UCSD-AML1 (cell line): ENCODE measurements at regions not wholly inside any gene's neighbourhood (a gene's known extent, or its start where the extent isn't known, plus 50 kb on each side); places are given as distances from the start of the nearest gene placed in this dataset.
"Not testable (repeated sequence)": the region's sequence is repeated elsewhere in the genome, so short reads cannot be mapped to it uniquely, and the experiment has no call there.

ENCODE experiments used
- DNase-seq: peaks from one replicate; lab custom pipeline; 2025; ENCODE audit not compliant: unreplicated experiment; lab: John Stamatoyannopoulos, UW

GRCh38 chrX:95953564-95953963 lies 731.1 kb upstream of the DIAPH2 start:
- no peak for DNase-seq

GRCh38 chrX:95956745-95957144 lies 727.9 kb upstream of the DIAPH2 start:
- no peak for DNase-seq

- not testable (repeated sequence) for DNase-seq
These were observed 711.1 kb upstream of the DIAPH2 start for GRCh38 chrX:95973456-95974095.

- DNase-seq, result no peak
These were observed 710.6 kb upstream of the DIAPH2 start for GRCh38 chrX:95974096-95974470.

GRCh38 chrX:95974890-95975289 lies 709.8 kb upstream of the DIAPH2 start:
- no peak for DNase-seq

- no peak for DNase-seq
These were observed 689.1 kb upstream of the DIAPH2 start for GRCh38 chrX:95995583-95995982.

- DNase-seq, result no peak
These were observed 688.3 kb upstream of the DIAPH2 start for GRCh38 chrX:95996294-95996693.

DNA sequence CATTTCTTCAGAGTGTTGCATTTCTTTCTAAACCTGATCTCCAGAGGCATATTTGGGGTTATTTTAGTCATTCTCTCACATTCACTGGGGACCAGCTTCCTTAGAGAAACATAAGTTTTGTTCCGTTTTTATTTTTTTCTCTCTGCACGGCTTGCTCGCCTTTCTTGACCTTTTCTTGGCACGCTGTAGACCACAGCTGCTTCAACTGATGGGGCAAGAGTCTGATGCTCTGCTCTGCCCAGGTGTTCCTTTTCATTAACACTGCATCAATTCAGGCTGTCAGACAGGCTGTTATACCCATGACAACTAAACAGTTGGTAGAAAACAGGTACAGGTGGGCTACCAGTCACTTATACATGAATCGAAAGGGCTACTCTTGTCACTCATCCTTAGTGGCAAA lies 682.2 kb upstream of the DIAPH2 start:
- DNase-seq, result no peak

- DNase-seq, result no peak
These were observed 680.3 kb upstream of the DIAPH2 start for GRCh38 chrX:96004386-96004785.

DNA sequence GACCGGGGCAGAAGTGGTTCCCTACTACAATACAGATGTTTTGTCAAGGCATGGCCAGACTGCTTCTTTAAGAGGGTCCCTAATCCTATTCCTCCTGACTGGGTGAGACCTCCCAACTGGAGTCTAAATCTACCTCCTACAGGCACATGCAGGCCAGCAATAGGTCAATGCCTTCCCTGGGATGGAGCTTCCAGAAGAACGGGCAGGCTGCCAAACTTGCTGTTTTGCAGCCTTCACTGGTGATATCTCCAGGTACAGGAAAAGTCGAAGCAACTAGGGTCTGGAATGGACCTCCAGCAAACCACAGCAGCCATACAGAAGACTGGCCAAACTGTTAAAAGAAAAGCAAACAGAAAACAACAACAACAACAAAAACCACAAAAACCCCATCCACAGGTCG lies 678.4 kb upstream of the DIAPH2 start:
- DNase-seq, result no peak

DNA sequence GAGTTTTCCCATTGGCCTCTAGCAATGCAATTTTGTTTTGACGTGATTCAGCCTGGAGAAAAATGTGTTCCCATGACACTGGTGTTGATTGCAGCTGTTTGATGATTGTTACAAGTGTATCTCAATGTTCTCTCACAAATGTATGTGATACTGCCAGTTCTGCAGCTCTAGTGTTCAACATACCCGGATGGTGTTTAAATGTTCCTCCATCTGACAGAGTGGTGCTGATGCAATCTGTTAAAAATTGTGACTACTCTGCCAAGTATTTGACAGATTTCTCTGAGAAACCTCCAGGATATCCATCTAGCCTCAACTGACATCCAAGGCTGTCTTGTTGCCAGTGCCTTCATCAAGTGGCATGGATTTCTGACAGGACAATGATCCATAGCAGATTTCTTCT lies 657.2 kb upstream of the DIAPH2 start:
- DNase-seq, result no peak

- DNase-seq, result no peak
These were observed 632.6 kb upstream of the DIAPH2 start for GRCh38 chrX:96052078-96052477.

GRCh38 chrX:96081891-96082290 lies 602.8 kb upstream of the DIAPH2 start:
- DNase-seq, result no peak

- no peak for DNase-seq
These were observed 590.0 kb upstream of the DIAPH2 start for GRCh38 chrX:96094616-96095015.

DNA sequence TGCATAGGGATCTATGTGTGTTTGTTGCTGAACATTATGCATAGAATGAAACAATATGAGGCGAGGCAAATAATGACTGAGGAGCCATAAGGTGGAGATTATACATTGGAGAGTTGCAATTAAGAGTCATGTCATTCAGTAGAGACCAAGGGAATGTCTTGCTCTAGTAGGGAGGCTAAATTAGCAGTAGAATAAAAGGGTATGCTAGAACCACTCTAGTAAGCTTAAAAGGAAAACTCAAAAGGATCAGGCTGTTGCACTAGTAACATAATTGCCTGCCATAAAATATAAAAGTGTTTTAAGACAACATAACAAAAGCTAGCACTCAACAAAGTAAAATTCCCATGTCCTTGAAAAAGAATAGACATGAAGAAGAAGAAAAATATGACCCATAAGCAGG lies 586.2 kb upstream of the DIAPH2 start:
- no peak for DNase-seq

GRCh38 chrX:96102997-96103396 lies 581.6 kb upstream of the DIAPH2 start:
- DNase-seq, result no peak

DNA sequence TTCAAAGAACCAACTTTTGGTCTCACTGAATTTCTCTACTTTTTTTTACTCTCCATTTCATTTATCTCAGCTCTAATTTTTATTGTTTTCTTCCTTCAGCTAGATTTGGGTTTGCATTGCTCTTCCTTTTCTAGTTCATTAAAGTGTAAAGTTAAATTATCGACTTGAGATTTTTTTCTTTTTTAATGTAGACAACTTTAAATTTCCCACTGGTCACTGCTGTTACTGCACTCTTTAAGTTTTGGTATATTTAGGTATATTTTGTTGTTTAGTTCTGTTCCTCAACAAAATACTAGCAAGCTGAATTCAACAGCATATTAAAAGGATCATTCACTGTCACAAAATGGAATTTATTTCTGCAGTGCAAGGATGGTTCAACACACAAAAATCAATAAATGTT lies 572.0 kb upstream of the DIAPH2 start:
- no peak for DNase-seq

DNA sequence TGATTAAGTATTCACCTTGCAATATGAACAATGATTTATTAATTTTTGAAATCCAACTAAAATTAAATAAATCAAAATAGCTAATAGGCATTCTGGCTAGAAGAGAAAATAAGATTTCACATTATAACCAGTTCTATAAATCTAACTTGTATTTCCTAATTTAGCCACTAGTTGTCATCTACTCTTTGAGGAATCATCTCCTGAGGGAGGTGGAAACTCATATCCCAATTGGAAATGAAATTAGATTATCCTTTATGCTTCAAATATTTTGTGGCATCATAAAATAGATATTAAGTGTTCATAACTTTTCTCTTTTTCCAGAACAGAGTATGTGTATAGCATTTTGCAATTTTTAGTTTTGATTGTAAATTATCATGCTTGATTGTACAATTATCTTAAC lies 558.5 kb upstream of the DIAPH2 start:
- DNase-seq, result no peak

DNA sequence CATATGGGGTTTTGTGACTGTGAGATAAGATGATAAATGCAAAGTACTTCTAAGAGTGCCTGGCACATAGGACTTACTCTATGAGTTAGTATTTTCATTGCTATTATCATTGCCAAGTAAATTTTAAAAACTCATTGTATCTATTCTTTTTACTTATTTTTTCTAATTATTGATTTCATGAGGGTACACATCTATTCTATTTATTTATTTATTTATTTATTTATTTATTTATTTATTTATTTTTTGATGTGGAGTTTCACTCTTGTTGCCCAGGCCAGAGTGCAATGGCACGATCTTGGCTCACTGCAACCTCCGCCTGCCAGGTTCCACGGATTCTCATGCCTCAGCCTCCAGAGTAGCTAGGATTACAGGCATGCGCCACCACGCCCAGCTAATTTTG lies 556.6 kb upstream of the DIAPH2 start:
- DNase-seq, result not testable (repeated sequence)

DNA sequence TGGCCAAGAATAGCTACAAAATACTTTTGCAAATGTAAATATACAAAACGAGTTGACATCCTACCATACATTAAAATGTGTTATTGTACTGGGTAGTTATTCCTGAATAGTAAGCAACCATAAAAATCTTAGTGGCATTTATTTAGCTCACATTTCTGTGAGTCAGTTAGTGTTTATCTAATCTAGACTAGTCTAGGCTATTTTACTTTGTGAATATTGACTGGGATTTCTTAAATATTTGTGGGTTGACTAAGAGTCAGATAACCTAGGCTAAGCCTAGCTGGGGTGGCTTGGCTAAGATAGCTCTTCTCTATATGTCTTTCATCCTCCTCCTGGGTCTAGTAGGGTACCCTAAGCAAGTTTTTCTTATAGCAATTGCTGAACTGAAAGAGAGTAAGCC lies 543.8 kb upstream of the DIAPH2 start:
- no peak for DNase-seq

- DNase-seq, result no peak
These were observed 537.0 kb upstream of the DIAPH2 start for GRCh38 chrX:96147681-96148080.

- DNase-seq, result no peak
These were observed 514.0 kb upstream of the DIAPH2 start for GRCh38 chrX:96170626-96171025.

GRCh38 chrX:96176921-96177320 lies 507.7 kb upstream of the DIAPH2 start:
- DNase-seq, result no peak

DNA sequence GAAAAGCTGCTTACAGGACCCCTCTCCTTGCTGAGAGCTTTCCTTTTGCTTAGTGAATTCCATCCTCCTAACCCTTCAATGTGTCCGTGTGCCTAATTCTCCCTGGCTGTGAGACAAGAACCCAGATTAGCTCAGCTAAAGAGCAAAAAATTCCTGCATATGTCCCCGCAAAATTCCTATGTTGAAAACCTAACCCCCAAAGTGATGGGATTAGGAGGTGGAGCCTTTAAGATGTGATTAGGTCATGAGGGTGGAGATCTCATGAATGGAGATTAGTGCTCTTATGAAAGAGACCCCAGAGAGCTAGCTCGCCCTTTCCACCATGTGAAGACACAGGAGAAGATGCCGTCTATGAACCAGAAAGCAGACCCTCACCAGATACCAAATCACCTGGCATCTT lies 503.0 kb upstream of the DIAPH2 start:
- DNase-seq, result no peak
